ENCODE measurements at regions not wholly inside any gene's neighbourhood (a gene's known extent, or its start where the extent isn't known, plus 50 kb on each side); places are given as distances from the start of the nearest gene placed in this dataset.

GRCh38 chr20:40282541-40282940 is 406.5 kb downstream of the MAFB start:
- no peak for DNase-seq
- peaks cover 64% of the 10 kb centered on the region for H3K9me3 Mint-ChIP-seq
- H3K36me3 Mint-ChIP-seq (ENCODE audit: low read depth) = peaks cover 4% of the 10 kb centered on the region; the same call in 1 of the 2 replicates
- no peak for TF ChIP-seq CTCF (IDR thresholded peaks at IDR 0.05)
- H3K4me1 Mint-ChIP-seq (ENCODE audit: low read depth) = no peaks in the 10 kb centered on the region
- no peak overlapping the region for H3K4me3 Mint-ChIP-seq
- H3K27me3 Mint-ChIP-seq (ENCODE audit: insufficient read depth) = no peaks in the 10 kb centered on the region; the same call in 1 of the 2 replicates
- no peak overlapping the region for H3K27ac Mint-ChIP-seq

DNA sequence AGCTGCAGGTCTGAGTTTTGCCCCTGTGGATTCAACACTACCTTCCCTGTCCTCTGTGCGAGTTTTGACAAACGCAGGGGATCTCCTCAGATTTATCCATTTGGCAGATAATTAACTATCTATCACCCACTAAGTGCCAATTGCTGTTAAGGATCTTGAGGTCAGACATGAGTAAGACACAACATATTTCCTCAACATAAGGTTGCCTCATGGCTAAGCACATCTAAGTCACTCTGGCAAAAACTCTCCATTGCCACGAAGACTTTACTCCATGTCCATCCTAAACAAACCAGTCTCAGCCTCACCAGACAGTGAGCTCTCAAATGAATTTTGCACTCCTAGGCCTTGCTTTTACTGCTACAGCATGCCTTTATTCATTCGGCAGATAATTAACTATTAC is 408.4 kb downstream of the MAFB start:
- Mint-ChIP-seq H3K27me3 (ENCODE audit: insufficient read depth) (no peaks in the 10 kb centered on the region; the same call in 1 of the 2 replicates), H3K4me3 (no peak overlapping the region), H3K27ac (no peak overlapping the region), H3K9me3 (peaks cover 67% of the 10 kb centered on the region), H3K36me3 (ENCODE audit: low read depth) (peaks cover 4% of the 10 kb centered on the region; the same call in 1 of the 2 replicates), H3K4me1 (ENCODE audit: low read depth) (no peaks in the 10 kb centered on the region)
- TF ChIP-seq CTCF (IDR thresholded peaks at IDR 0.05) = no peak
- no peak for DNase-seq

DNA sequence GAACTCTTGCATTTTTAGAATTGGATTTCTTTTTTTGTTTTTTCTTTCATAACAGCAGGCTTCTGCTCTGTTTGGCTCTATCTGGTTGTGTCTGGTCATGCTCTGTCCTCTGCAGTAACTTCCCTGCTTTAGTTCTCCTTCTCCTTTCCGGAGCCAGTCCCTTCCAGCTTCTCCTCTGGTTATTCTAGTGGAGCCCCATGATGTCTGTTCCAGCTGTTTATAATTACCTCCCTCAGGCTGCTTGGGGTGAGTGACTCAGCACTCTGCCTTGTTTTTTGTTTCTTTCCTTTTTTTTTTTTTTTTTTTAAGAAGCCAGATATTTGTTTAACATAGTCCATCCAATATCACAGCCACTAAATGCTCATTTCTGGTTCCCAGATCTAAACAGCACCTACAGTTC is 409.6 kb downstream of the MAFB start:
- Mint-ChIP-seq H3K4me3 (no peak overlapping the region), H3K9me3 (peaks cover 77% of the 10 kb centered on the region), H3K4me1 (ENCODE audit: low read depth) (no peaks in the 10 kb centered on the region), H3K27ac (no peak overlapping the region), H3K27me3 (ENCODE audit: insufficient read depth) (no peaks in the 10 kb centered on the region; the same call in 1 of the 2 replicates), H3K36me3 (ENCODE audit: low read depth) (peaks cover 4% of the 10 kb centered on the region; the same call in 1 of the 2 replicates)
- DNase-seq = peak; percentile 5
- TF ChIP-seq CTCF (IDR thresholded peaks at IDR 0.05) = no peak

- Mint-ChIP-seq H3K4me3 (no peak overlapping the region), H3K27ac (no peak overlapping the region), H3K36me3 (ENCODE audit: low read depth) (peaks cover 4% of the 10 kb centered on the region; the same call in 1 of the 2 replicates), H3K4me1 (ENCODE audit: low read depth) (no peaks in the 10 kb centered on the region), H3K9me3 (peaks cover 74% of the 10 kb centered on the region), H3K27me3 (ENCODE audit: insufficient read depth) (no peaks in the 10 kb centered on the region; the same call in 1 of the 2 replicates)
- no peak for DNase-seq
- no peak for TF ChIP-seq CTCF (IDR thresholded peaks at IDR 0.05)
These were observed 410.4 kb downstream of the MAFB start for GRCh38 chr20:40278673-40279072.

- Mint-ChIP-seq H3K4me3 (no peak overlapping the region), H3K27ac (no peak overlapping the region), H3K36me3 (ENCODE audit: low read depth) (peaks cover 4% of the 10 kb centered on the region; the same call in 1 of the 2 replicates), H3K9me3 (peaks cover 78% of the 10 kb centered on the region), H3K4me1 (ENCODE audit: low read depth) (no peaks in the 10 kb centered on the region), H3K27me3 (ENCODE audit: insufficient read depth) (0 out of 2 replicates have a peak, but pooled peaks cover 2% of the 10 kb centered on the region)
- no peak for DNase-seq
- no peak for TF ChIP-seq CTCF (IDR thresholded peaks at IDR 0.05)
These were observed 412.7 kb downstream of the MAFB start for GRCh38 chr20:40276301-40276700.

DNA sequence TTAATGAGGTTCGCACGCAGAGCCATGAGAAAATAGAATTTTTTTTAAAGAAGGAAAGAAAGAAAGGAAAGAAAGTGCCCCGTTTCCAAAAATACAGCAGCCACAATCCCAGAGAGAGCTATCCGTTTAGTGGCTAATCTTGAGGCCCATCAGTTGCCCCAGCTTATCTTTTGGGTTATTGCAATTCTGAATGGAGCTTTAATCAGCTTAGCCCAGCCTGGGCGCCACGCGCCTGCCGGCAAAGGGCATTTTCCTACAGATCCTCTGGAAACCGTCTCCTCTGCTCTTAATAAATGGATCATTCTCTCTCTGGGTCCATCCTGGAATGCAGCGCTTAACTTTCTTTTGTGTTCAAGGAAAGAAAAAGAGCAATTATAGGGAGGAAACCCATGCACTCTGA is 413.3 kb downstream of the MAFB start:
- TF ChIP-seq CTCF (IDR thresholded peaks at IDR 0.05) = no peak
- H3K9me3 Mint-ChIP-seq = peaks cover 83% of the 10 kb centered on the region
- peaks cover 4% of the 10 kb centered on the region; the same call in 1 of the 2 replicates for H3K36me3 Mint-ChIP-seq (ENCODE audit: low read depth)
- 0 out of 2 replicates have a peak, but pooled peaks cover 2% of the 10 kb centered on the region for H3K27me3 Mint-ChIP-seq (ENCODE audit: insufficient read depth)
- no peaks in the 10 kb centered on the region for H3K4me1 Mint-ChIP-seq (ENCODE audit: low read depth)
- H3K4me3 Mint-ChIP-seq = no peak overlapping the region
- DNase-seq = no peak
- H3K27ac Mint-ChIP-seq = no peak overlapping the region
